HEK293 (cell line): ENCODE measurements at regions not wholly inside any gene's neighbourhood (a gene's known extent, or its start where the extent isn't known, plus 50 kb on each side); places are given as distances from the start of the nearest gene placed in this dataset.

Experiments used
- CTCF ChIA-PET: fragments of 350-600 bp; formaldehyde crosslinking; extraction: SDS; loops from one replicate; lab custom pipeline; 2021; ENCODE audit warnings: antibody characterized with exemption; lab: Yijun Ruan, JAX
- POLR2A ChIA-PET: fragments of 300-600 bp; formaldehyde crosslinking; extraction: SDS; loops from one replicate; lab custom pipeline; 2020; ENCODE audit warnings: antibody characterized with exemption, inconsistent platforms; lab: Yijun Ruan, JAX
- H3K27ac ChIP-seq: fragments of 200-500 bp; sonication (Bioruptor generic); 2 replicates; pipeline ENCODE4 v1.5.1; 2014; ENCODE audit warnings: low read depth, low read length, control low read depth, inconsistent platforms; ENCODE audit errors: extremely low read depth
- H3K36me3 ChIP-seq, 2 experiments: fragments of 200-500 bp in 1 of 2; sonication (Bioruptor generic) in 1 of 2; 1 replicate in 1 of 2; 2 replicates in 1 of 2; pipeline ENCODE4 v1.5.1; 2014 to 2017; ENCODE audit warnings: inconsistent platforms in 2 of 2, low read length in 2 of 2; ENCODE audit not compliant: control insufficient read depth in 2 of 2, insufficient read depth in 1 of 2
- H3K4me1 ChIP-seq: fragments of 200-500 bp; sonication (Bioruptor generic); 2 replicates; pipeline ENCODE4 v1.5.1; 2014; ENCODE audit warnings: mild to moderate bottlenecking, low read length, inconsistent platforms; ENCODE audit not compliant: control insufficient read depth, insufficient read depth
- H3K4me3 ChIP-seq: 2 replicates; pipeline ENCODE4 v1.5.1; 2011; ENCODE audit warnings: low read depth, mild to moderate bottlenecking, control low read depth, low read length, moderate library complexity
- H3K9me3 ChIP-seq: fragments of 200-500 bp; sonication (Bioruptor generic); 2 replicates; pipeline ENCODE4 v1.5.1; 2014; ENCODE audit warnings: low read depth, low read length, inconsistent platforms; ENCODE audit not compliant: control insufficient read depth, insufficient read depth
- BCL11A ChIP-seq: fragments of 450-650 bp; formaldehyde crosslinking; IDR thresholded peaks from 2 replicates; pipeline ENCODE4 v1.5.1; 2016; ENCODE audit warnings: low read depth, missing biosample characterization, missing genetic modification characterization
- KLF8 ChIP-seq: fragments of 450-650 bp; formaldehyde crosslinking; IDR thresholded peaks from 2 replicates; pipeline ENCODE4 v1.5.1; 2016; ENCODE audit warnings: missing biosample characterization, missing genetic modification characterization
- MEIS1 ChIP-seq: sonication (generic); formaldehyde crosslinking; IDR thresholded peaks from 2 replicates; pipeline ENCODE4 v1.8.1; 2022; ENCODE audit warnings: missing genetic modification reagents, mild to moderate bottlenecking, borderline replicate concordance
- OVOL3 ChIP-seq: fragments of 450-650 bp; formaldehyde crosslinking; IDR thresholded peaks from 2 replicates; pipeline ENCODE4 v1.5.1; 2016; ENCODE audit warnings: missing biosample characterization, missing genetic modification characterization
- SCRT2 ChIP-seq: fragments of 450-650 bp; formaldehyde crosslinking; IDR thresholded peaks from 2 replicates; pipeline ENCODE4 v1.5.1; 2016; ENCODE audit warnings: missing biosample characterization, missing genetic modification characterization
- ZEB2 ChIP-seq: fragments of 450-650 bp; formaldehyde crosslinking; IDR thresholded peaks from 2 replicates; pipeline ENCODE4 v1.5.1; 2016; ENCODE audit warnings: missing biosample characterization, missing genetic modification characterization
- ZFHX2 ChIP-seq: fragments of 450-650 bp; formaldehyde crosslinking; conservative IDR thresholded peaks from 2 replicates; pipeline ENCODE4 v1.5.1; 2016; ENCODE audit warnings: missing biosample characterization, missing genetic modification characterization
- ZFP37 ChIP-seq: fragments of 450-650 bp; formaldehyde crosslinking; IDR thresholded peaks from 2 replicates; pipeline ENCODE4 v1.5.1; 2016; ENCODE audit warnings: missing biosample characterization, missing genetic modification characterization
- ZNF114 ChIP-seq: fragments of 450-650 bp; formaldehyde crosslinking; IDR thresholded peaks from 2 replicates; pipeline ENCODE4 v1.5.0; 2017; ENCODE audit warnings: missing biosample characterization, missing genetic modification characterization
- ZNF155 ChIP-seq: fragments of 450-650 bp; formaldehyde crosslinking; IDR thresholded peaks from 2 replicates; pipeline ENCODE4 v1.5.1; 2016; ENCODE audit warnings: missing biosample characterization, missing genetic modification characterization
- ZNF157 ChIP-seq: fragments of 450-650 bp; formaldehyde crosslinking; IDR thresholded peaks from 2 replicates; pipeline ENCODE4 v1.5.1; 2016; ENCODE audit warnings: missing biosample characterization, missing genetic modification characterization
- ZNF214 ChIP-seq: fragments of 450-650 bp; formaldehyde crosslinking; IDR thresholded peaks from 2 replicates; pipeline ENCODE4 v1.5.1; 2017; ENCODE audit warnings: missing biosample characterization, mild to moderate bottlenecking, missing genetic modification characterization, borderline replicate concordance
- ZNF221 ChIP-seq: fragments of 450-650 bp; formaldehyde crosslinking; IDR thresholded peaks from 2 replicates; pipeline ENCODE4 v1.5.1; 2017; ENCODE audit warnings: missing biosample characterization, missing genetic modification characterization, borderline replicate concordance
- ZNF239 ChIP-seq: fragments of 450-650 bp; formaldehyde crosslinking; IDR thresholded peaks from 2 replicates; pipeline ENCODE4 v1.5.1; 2016; ENCODE audit warnings: missing biosample characterization, missing genetic modification characterization
- ZNF311 ChIP-seq: fragments of 450-650 bp; formaldehyde crosslinking; IDR thresholded peaks from 2 replicates; pipeline ENCODE4 v1.5.1; 2017; ENCODE audit warnings: missing biosample characterization, missing genetic modification characterization, borderline replicate concordance
- ZNF341 ChIP-seq: fragments of 450-650 bp; formaldehyde crosslinking; IDR thresholded peaks from 2 replicates; pipeline ENCODE4; 2016; ENCODE audit warnings: low read depth, missing biosample characterization, missing genetic modification characterization
- ZNF473 ChIP-seq: fragments of 450-650 bp; formaldehyde crosslinking; IDR thresholded peaks from 2 replicates; pipeline ENCODE4 v1.5.1; 2017; ENCODE audit warnings: missing biosample characterization, missing genetic modification characterization
- ZNF501 ChIP-seq: fragments of 450-650 bp; formaldehyde crosslinking; IDR thresholded peaks from 2 replicates; pipeline ENCODE4 v1.5.1; 2016; ENCODE audit warnings: missing biosample characterization, missing genetic modification characterization
- ZNF530 ChIP-seq: fragments of 450-650 bp; formaldehyde crosslinking; IDR thresholded peaks from 2 replicates; pipeline ENCODE4 v1.5.1; 2016; ENCODE audit warnings: low read depth, missing biosample characterization, missing genetic modification characterization
- ZNF558 ChIP-seq: fragments of 450-650 bp; formaldehyde crosslinking; IDR thresholded peaks from 2 replicates; pipeline ENCODE4 v1.5.1; 2016; ENCODE audit warnings: missing biosample characterization, missing genetic modification characterization
- ZNF560 ChIP-seq: fragments of 450-650 bp; formaldehyde crosslinking; IDR thresholded peaks from 2 replicates; pipeline ENCODE4 v1.5.1; 2017; ENCODE audit warnings: missing biosample characterization, missing genetic modification characterization, borderline replicate concordance
- ZNF677 ChIP-seq: fragments of 450-650 bp; IDR thresholded peaks from 2 replicates; pipeline ENCODE4 v1.5.0; 2018; ENCODE audit warnings: missing biosample characterization, mild to moderate bottlenecking, missing genetic modification characterization, moderate library complexity
- ZNF747 ChIP-seq: fragments of 450-650 bp; formaldehyde crosslinking; IDR thresholded peaks from 2 replicates; pipeline ENCODE4 v1.5.1; 2016; ENCODE audit warnings: missing biosample characterization, missing genetic modification characterization
- ZNF791 ChIP-seq: fragments of 450-650 bp; formaldehyde crosslinking; IDR thresholded peaks from 2 replicates; pipeline ENCODE4 v1.5.1; 2016; ENCODE audit warnings: missing biosample characterization, missing genetic modification characterization
- TF ChIP-seq, protein P1 (sequence below): fragments of 450-650 bp; formaldehyde crosslinking; IDR thresholded peaks from 2 replicates; pipeline ENCODE4 v1.5.0; 2017; ENCODE audit warnings: missing biosample characterization, missing genetic modification characterization, borderline replicate concordance
- TF ChIP-seq, protein P2 (sequence below): IDR thresholded peaks from 2 replicates; pipeline ENCODE4 v1.6.1; 2011; ENCODE audit warnings: mild to moderate bottlenecking, low read depth, low read length, borderline replicate concordance

- TF ChIP-seq KLF8 (tag by site-specific recombination) = no peak
- no peak for TF ChIP-seq ZNF501 (tag by site-specific recombination)
- TF ChIP-seq BCL11A = no peak
- no peak for TF ChIP-seq SCRT2 (tag by site-specific recombination)
- TF ChIP-seq, protein P1, sequence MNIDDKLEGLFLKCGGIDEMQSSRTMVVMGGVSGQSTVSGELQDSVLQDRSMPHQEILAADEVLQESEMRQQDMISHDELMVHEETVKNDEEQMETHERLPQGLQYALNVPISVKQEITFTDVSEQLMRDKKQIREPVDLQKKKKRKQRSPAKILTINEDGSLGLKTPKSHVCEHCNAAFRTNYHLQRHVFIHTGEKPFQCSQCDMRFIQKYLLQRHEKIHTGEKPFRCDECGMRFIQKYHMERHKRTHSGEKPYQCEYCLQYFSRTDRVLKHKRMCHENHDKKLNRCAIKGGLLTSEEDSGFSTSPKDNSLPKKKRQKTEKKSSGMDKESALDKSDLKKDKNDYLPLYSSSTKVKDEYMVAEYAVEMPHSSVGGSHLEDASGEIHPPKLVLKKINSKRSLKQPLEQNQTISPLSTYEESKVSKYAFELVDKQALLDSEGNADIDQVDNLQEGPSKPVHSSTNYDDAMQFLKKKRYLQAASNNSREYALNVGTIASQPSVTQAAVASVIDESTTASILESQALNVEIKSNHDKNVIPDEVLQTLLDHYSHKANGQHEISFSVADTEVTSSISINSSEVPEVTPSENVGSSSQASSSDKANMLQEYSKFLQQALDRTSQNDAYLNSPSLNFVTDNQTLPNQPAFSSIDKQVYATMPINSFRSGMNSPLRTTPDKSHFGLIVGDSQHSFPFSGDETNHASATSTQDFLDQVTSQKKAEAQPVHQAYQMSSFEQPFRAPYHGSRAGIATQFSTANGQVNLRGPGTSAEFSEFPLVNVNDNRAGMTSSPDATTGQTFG (tag by site-specific recombination) = no peak
- TF ChIP-seq MEIS1 (CRISPR knock-in tag) = no peak
- no peak for TF ChIP-seq ZFP37 (tag by site-specific recombination)
- no peak for TF ChIP-seq ZNF791 (tag by site-specific recombination)
- TF ChIP-seq, protein P2, sequence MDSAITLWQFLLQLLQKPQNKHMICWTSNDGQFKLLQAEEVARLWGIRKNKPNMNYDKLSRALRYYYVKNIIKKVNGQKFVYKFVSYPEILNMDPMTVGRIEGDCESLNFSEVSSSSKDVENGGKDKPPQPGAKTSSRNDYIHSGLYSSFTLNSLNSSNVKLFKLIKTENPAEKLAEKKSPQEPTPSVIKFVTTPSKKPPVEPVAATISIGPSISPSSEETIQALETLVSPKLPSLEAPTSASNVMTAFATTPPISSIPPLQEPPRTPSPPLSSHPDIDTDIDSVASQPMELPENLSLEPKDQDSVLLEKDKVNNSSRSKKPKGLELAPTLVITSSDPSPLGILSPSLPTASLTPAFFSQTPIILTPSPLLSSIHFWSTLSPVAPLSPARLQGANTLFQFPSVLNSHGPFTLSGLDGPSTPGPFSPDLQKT = no peak
- TF ChIP-seq ZNF341 (tag by site-specific recombination) = no peak
Measured at GRCh38 chr1:38744452-38745350, 114.9 kb downstream of the RRAGC start (continued).

DNA sequence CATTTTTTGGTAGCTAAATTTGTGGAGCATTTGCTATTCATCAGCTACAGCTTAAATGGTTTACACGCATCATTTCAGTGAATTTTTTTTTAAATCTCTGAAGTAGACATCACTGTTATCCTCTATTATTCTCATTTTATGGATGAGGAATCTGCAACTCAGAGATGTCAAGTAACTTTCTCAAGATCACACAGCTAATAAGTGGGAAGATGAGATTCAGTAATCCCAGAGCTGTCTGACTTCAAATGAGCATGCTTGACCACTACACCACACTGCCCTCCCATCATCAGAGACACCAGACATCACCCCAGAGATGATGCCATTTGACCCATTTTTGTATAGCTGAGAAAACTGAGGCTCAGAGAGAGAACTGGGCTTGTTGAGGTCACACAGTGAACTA, 116.4 kb downstream of the RRAGC start:
- Histone ChIP-seq H3K4me3 (no peak overlapping the region), H3K27ac (no peak overlapping the region), H3K4me1 (no peaks in the 10 kb centered on the region), H3K9me3 (no peaks in the 10 kb centered on the region), H3K36me3 (no peaks in the 10 kb centered on the region)
- POLR2A ChIA-PET = interaction anchor here (0.5 to 1.1 kb wide), 2 partner anchors 1189 to 1344 kb away, joined by 3 read pairs; partner anchors contain the start of gene SNIP1
- no peak for TF ChIP-seq OVOL3 (tag by site-specific recombination)
- TF ChIP-seq ZNF239 = no peak
- TF ChIP-seq SCRT2 (tag by site-specific recombination) = no peak
- TF ChIP-seq ZNF157 = no peak
- no peak for TF ChIP-seq ZNF677
- TF ChIP-seq ZNF214 = no peak
- no peak for TF ChIP-seq ZNF114 (tag by site-specific recombination)
- TF ChIP-seq ZFHX2 (tag by site-specific recombination) = no peak
- CTCF ChIA-PET = no interaction called here

DNA sequence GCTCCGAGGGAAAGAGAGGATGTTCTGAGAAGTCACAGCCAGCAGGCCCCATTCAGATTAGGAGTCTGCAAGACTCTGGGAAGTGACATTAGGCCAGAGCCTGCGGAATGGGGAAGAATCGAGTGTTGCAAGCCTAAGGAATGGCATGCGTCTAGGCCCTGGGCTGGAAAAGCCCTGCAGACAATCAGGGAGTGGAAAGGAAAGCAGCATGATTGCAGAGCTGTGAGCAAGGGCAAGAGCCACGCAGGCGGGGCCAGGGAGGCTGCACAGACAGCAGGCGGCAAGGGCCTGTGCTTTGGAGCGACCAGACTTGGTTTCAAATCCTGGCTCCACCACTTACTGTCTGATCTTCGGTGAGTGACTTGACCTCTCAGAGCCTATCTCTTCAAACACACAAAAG, 118.2 kb downstream of the RRAGC start:
- Histone ChIP-seq H3K4me1 (no peaks in the 10 kb centered on the region), H3K27ac (no peak overlapping the region), H3K36me3 (no peaks in the 10 kb centered on the region), H3K4me3 (no peak overlapping the region), H3K9me3 (no peaks in the 10 kb centered on the region)
- ChIA-PET POLR2A (no interaction called here), CTCF (interaction anchor here (0.6 to 0.7 kb wide), 2 partner anchors 9 to 88 kb away, joined by 4 to 5 read pairs; no protein-coding TSS in a partner anchor)
- TF ChIP-seq ZNF747 (tag by site-specific recombination) (no peak), ZNF558 (tag by site-specific recombination) (no peak), ZNF473 (tag by site-specific recombination) (no peak), ZNF530 (tag by site-specific recombination) (no peak), ZFP37 (tag by site-specific recombination) (no peak), ZNF155 (tag by site-specific recombination) (no peak), ZNF560 (tag by site-specific recombination) (no peak), ZNF311 (tag by site-specific recombination) (no peak), ZEB2 (no peak), ZNF221 (tag by site-specific recombination) (no peak)
- TF ChIP-seq, protein P1 (tag by site-specific recombination) = no peak
